MM.1S (cell line): ENCODE measurements at regions not wholly inside any gene's neighbourhood (a gene's known extent, or its start where the extent isn't known, plus 50 kb on each side); places are given as distances from the start of the nearest gene placed in this dataset.

Experiments used
- CTCF ChIP-seq: fragments of 300-600 bp; sonication (generic); IDR thresholded peaks from 2 replicates; pipeline ENCODE4 v1.5.1; 2016; ENCODE audit warnings: antibody characterized with exemption, low read length, mixed read lengths
- EZH2 ChIP-seq: fragments of 300-600 bp; sonication (generic); optimal IDR thresholded peaks from 2 replicates; pipeline ENCODE3; 2017; ENCODE audit warnings: low read depth, mild to moderate bottlenecking, antibody characterized with exemption, low read length, mixed read lengths

GRCh38 chr6:43856005-43856765 is 86.2 kb downstream of the VEGFA start:
- no peak for TF ChIP-seq CTCF
- TF ChIP-seq EZH2 = no peak
